Esophagus muscularis mucosa (tissue), 3 donors: ENCODE measurements at regions not wholly inside any gene's neighbourhood (a gene's known extent, or its start where the extent isn't known, plus 50 kb on each side); places are given as distances from the start of the nearest gene placed in this dataset.

Experiments
- POLR2A ChIP-seq: fragments of 450-650 bp; IDR thresholded peaks from one replicate; pipeline ENCODE4 v1.6.1; 2017; ENCODE audit warnings: antibody characterized with exemption, moderate library complexity, mild to moderate bottlenecking, low read depth
- TF ChIP-seq, protein P1 (sequence below), 3 experiments: fragments of 200-600 bp in 2 of 3; fragments of 450-650 bp in 1 of 3; sonication (generic) in 2 of 3; IDR thresholded peaks; one replicate each; pipeline ENCODE4 v1.5.1; 2017 to 2019; ENCODE audit warnings: antibody characterized with exemption in 3 of 3, mild to moderate bottlenecking in 2 of 3, moderate library complexity in 1 of 3

DNA sequence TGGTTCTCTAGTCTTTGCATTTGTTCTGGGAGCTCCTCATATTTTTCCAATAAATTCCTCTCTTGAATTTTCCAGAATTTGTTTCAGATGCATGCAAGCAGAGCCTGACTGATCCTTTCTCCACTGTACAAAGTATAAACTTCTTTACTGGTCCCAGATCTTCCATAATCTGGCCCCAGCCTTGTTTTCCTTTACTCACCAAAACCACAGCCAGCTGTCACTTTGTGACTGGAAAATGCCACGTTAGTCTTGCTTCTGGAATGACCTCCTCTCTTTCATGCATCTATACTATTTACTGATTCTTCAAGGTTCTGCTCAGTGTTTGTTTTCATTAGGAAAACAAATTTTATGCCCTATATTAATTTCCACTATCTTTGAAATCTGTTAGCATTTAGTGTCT is 60.4 kb upstream of the SPPL2A start:
- TF ChIP-seq POLR2A, result no peak
- TF ChIP-seq, protein P1, sequence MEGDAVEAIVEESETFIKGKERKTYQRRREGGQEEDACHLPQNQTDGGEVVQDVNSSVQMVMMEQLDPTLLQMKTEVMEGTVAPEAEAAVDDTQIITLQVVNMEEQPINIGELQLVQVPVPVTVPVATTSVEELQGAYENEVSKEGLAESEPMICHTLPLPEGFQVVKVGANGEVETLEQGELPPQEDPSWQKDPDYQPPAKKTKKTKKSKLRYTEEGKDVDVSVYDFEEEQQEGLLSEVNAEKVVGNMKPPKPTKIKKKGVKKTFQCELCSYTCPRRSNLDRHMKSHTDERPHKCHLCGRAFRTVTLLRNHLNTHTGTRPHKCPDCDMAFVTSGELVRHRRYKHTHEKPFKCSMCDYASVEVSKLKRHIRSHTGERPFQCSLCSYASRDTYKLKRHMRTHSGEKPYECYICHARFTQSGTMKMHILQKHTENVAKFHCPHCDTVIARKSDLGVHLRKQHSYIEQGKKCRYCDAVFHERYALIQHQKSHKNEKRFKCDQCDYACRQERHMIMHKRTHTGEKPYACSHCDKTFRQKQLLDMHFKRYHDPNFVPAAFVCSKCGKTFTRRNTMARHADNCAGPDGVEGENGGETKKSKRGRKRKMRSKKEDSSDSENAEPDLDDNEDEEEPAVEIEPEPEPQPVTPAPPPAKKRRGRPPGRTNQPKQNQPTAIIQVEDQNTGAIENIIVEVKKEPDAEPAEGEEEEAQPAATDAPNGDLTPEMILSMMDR (IDR thresholded peaks at IDR 0.05), result no peak
